ENCODE measurements at regions not wholly inside any gene's neighbourhood (a gene's known extent, or its start where the extent isn't known, plus 50 kb on each side); places are given as distances from the start of the nearest gene placed in this dataset.

DNA sequence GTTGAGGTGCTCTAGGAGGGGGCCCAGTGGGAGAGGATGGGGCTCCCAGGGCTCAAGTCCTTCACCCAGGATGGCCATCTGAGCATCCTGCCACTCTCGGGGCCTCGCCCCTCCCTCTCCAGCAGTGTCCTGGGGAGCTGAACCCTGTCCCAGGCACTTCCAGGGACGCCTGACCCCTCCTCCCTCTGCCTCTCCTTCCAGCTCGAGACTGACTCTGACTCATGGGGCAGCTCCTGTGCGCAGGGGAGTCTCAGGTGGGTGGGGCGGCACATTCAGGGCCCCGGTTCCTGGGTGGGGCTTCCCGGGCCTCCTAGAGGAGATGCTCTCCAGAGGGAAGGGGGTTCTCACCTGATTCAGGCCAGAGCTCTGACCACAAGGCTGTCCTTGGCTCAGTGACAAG, 77.1 kb upstream of the IGLL5 start:
- Histone ChIP-seq H3K36me3 (ENCODE audit: control insufficient read depth in 2 of 2, insufficient read depth in 1 of 2, low read length in 2 of 2) (no peaks in the 10 kb centered on the region), H3K9me3 (ENCODE audit: control insufficient read depth, insufficient read depth, low read depth, low read length) (no peaks in the 10 kb centered on the region), H3K27ac (ENCODE audit: extremely low read depth, low read depth, low read length) (no peak overlapping the region), H3K4me3 (ENCODE audit: low read depth, low read length) (no peak overlapping the region), H3K4me1 (ENCODE audit: control insufficient read depth, insufficient read depth, low read length) (no peaks in the 10 kb centered on the region)
- ChIA-PET POLR2A (no interaction called here), CTCF (interaction anchor here (0.6 to 3.2 kb wide), 28 partner anchors 9 to 345 kb away, joined by 3 to 29 read pairs (median 6); no protein-coding TSS in a partner anchor)
- TF ChIP-seq, protein P1, sequence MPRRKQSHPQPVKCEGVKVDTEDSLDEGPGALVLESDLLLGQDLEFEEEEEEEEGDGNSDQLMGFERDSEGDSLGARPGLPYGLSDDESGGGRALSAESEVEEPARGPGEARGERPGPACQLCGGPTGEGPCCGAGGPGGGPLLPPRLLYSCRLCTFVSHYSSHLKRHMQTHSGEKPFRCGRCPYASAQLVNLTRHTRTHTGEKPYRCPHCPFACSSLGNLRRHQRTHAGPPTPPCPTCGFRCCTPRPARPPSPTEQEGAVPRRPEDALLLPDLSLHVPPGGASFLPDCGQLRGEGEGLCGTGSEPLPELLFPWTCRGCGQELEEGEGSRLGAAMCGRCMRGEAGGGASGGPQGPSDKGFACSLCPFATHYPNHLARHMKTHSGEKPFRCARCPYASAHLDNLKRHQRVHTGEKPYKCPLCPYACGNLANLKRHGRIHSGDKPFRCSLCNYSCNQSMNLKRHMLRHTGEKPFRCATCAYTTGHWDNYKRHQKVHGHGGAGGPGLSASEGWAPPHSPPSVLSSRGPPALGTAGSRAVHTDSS (tag by site-specific recombination; IDR thresholded peaks at IDR 0.05) = no peak
- no peak for TF ChIP-seq HOXC10 (CRISPR knock-in tag; IDR thresholded peaks at IDR 0.05)

DNA sequence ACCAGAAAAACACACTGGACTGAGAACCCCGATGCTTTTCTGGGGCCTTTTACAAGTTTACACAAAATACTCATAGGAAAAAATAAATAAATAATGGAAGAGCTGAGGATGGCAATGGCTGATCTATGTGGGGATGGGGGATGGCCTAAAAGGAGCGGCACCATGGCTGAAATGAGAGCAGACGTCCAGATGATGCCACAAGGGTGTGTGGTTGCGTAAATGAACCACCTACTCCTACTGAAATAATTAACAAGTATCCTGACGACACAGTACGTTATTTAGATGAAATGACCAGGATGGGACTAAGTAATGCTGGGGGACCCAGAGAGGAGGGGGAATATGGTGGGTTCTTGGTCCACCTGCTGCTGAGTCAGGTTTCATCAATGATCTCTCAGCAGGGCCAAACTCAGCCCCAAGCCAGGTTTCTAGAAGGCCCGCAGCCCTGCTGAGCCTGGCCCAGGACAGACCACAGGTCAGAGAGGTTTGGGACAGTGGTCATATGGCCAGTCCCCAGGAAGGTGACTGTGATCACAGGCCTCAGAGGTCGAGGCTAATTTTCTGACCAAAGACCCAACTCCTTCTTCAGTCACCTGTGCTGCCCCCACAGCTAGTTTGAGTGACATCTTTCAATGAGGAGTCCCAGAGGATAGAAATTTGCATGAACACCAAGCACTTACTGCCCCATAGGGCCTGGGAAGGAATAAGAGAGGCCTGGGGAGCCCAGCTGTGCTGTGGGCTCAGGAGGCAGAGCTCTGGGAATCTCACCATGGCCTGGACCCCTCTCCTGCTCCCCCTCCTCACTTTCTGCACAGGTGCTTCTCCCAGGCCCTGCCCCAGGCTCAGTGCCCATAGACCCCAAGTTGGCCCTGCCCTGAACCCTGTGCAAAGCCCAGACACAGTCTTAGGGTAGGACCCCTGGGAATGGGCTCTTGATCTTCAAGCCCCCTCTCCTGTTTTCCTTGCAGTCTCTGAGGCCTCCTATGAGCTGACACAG, 76.3 kb upstream of the IGLL5 start:
- H3K4me1 ChIP-seq (ENCODE audit: control insufficient read depth, insufficient read depth, low read length) = no peaks in the 10 kb centered on the region
- ChIA-PET POLR2A (no interaction called here), CTCF (interaction anchor here (0.6 to 3.2 kb wide), 17 partner anchors 8 to 346 kb away, joined by 3 to 29 read pairs (median 6); no protein-coding TSS in a partner anchor)
- H3K9me3 ChIP-seq (ENCODE audit: control insufficient read depth, insufficient read depth, low read depth, low read length) = no peaks in the 10 kb centered on the region
- H3K4me3 ChIP-seq (ENCODE audit: low read depth, low read length) = no peak overlapping the region
- H3K27ac ChIP-seq (ENCODE audit: extremely low read depth, low read depth, low read length) = no peak overlapping the region
- no peak for TF ChIP-seq ZBTB1 (tag by site-specific recombination; IDR thresholded peaks at IDR 0.05)
- no peak for TF ChIP-seq ZNF335 (tag by site-specific recombination; conservative IDR thresholded peaks at IDR 0.05)
- TF ChIP-seq, protein P2, sequence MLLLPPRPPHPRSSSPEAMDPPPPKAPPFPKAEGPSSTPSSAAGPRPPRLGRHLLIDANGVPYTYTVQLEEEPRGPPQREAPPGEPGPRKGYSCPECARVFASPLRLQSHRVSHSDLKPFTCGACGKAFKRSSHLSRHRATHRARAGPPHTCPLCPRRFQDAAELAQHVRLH (tag by site-specific recombination; IDR thresholded peaks at IDR 0.05) = no peak
- TF ChIP-seq ZNF621 (tag by site-specific recombination; IDR thresholded peaks at IDR 0.05) = no peak
- no peaks in the 10 kb centered on the region for H3K36me3 ChIP-seq (ENCODE audit: control insufficient read depth in 2 of 2, insufficient read depth in 1 of 2, low read length in 2 of 2)

DNA sequence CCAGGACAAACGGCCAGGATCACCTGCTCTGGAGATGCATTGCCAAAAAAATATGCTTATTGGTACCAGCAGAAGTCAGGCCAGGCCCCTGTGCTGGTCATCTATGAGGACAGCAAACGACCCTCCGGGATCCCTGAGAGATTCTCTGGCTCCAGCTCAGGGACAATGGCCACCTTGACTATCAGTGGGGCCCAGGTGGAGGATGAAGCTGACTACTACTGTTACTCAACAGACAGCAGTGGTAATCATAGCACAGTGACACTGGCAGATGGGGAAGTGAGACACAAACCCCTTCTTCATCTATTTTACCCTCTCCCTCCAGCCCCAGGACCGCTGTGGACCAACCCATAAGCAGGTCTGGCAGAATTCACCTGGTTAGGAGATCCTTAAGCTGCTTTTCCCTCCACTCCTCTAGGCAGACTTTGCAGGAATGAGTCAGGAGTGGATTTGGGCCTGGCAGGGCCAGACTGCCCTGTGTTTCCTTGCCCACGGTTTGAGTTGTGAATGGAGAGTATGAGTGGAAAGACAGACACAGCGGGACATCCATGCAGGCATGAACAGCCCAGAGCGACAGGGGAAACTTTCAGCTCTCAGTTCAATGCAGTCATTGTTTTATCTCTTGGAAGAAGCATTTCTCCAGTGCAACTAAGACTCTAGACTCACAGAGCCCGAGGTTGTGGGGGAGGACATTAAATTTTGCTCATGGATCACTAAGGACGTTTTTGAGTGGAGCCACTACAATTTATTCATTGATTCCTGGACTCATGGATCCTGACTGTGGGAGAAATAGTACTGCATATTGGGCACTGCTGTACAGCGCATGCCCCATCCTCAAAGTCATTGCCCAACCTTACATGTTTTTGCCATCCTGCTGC, 75.3 kb upstream of the IGLL5 start:
- CTCF ChIA-PET = interaction anchor here (0.6 to 2.9 kb wide), 5 partner anchors 10 to 59 kb away, joined by 3 to 17 read pairs (median 5); no protein-coding TSS in a partner anchor
- H3K36me3 ChIP-seq (ENCODE audit: control insufficient read depth in 2 of 2, insufficient read depth in 1 of 2, low read length in 2 of 2) = no peaks in the 10 kb centered on the region
- H3K9me3 ChIP-seq (ENCODE audit: control insufficient read depth, insufficient read depth, low read depth, low read length) = no peaks in the 10 kb centered on the region
- no peaks in the 10 kb centered on the region for H3K4me1 ChIP-seq (ENCODE audit: control insufficient read depth, insufficient read depth, low read length)
- no peak overlapping the region for H3K4me3 ChIP-seq (ENCODE audit: low read depth, low read length)
- no peak overlapping the region for H3K27ac ChIP-seq (ENCODE audit: extremely low read depth, low read depth, low read length)
- no peak for TF ChIP-seq ZNF391 (tag by site-specific recombination; IDR thresholded peaks at IDR 0.05; ENCODE audit: borderline replicate concordance, low read depth)
- TF ChIP-seq ZNF16 (tag by site-specific recombination; IDR thresholded peaks at IDR 0.05; ENCODE audit: low read depth) = no peak
- no peak for TF ChIP-seq HOXA7 (CRISPR knock-in tag; IDR thresholded peaks at IDR 0.05; ENCODE audit: borderline replicate concordance)
- TF ChIP-seq ZFP69B (tag by site-specific recombination; IDR thresholded peaks at IDR 0.05) = no peak
- POLR2A ChIA-PET = no interaction called here

DNA sequence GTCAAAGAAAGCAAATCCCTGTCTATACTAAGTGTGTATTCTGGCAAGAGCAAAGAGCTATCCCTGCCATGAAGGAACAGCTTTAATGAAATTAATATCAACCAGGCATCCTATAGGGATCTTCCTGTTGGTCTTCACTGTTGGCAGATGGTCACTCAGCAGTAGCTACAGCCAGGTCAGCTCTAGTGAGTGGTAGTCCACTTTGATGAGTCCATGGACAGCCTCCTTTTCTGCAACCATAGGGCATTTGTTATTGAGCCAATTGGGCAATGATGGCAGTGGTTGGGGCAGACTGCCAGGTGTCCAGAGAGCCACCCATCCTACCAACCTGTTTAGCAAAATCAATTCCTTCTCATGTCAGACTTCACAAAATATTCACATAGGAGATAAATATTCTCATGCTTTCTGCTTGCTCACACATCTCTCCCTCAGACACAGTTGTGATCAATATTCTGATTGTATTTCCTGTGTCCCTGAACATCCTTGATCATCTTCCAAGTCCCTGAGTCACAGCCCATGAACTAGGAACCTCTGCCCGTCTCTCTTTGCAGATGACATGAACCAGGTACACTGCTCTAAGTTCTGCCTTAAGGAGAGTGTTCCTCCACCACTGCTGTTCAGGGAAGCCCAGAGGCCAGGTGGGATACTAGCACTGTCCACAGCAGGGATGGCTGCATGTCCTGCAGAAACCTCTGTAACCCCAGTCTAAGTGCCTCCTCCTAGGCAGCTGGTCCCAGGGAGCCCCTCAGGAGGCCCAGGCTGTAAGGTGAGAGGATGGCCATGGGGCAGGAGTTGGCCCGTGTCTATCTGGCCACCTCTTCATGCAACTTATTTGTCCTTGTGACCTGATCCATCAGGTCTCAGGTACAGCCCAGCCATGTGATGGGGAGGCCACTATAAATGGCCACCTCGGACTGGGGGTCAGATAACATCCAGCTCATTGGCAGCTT, 74.2 kb upstream of the IGLL5 start:
- CTCF ChIA-PET = interaction anchor here (0.7 to 2.2 kb wide), 5 partner anchors 11 to 145 kb away, joined by 3 to 6 read pairs (median 4); no protein-coding TSS in a partner anchor
- Histone ChIP-seq H3K4me1 (ENCODE audit: control insufficient read depth, insufficient read depth, low read length) (no peaks in the 10 kb centered on the region), H3K27ac (ENCODE audit: extremely low read depth, low read depth, low read length) (no peak overlapping the region), H3K4me3 (ENCODE audit: low read depth, low read length) (no peak overlapping the region), H3K36me3 (ENCODE audit: control insufficient read depth in 2 of 2, insufficient read depth in 1 of 2, low read length in 2 of 2) (no peaks in the 10 kb centered on the region), H3K9me3 (ENCODE audit: control insufficient read depth, insufficient read depth, low read depth, low read length) (no peaks in the 10 kb centered on the region)
- POLR2A ChIA-PET = no interaction called here
- TF ChIP-seq WT1 (tag by site-specific recombination; IDR thresholded peaks at IDR 0.05) (no peak), ZNF24 (tag by site-specific recombination; IDR thresholded peaks at IDR 0.05) (no peak), ZFP37 (tag by site-specific recombination; IDR thresholded peaks at IDR 0.05) (no peak), ZNF76 (tag by site-specific recombination; IDR thresholded peaks at IDR 0.05; ENCODE audit: borderline replicate concordance, low read depth) (no peak), ZNF521 (tag by site-specific recombination; IDR thresholded peaks at IDR 0.05) (no peak), ZNF433 (tag by site-specific recombination; IDR thresholded peaks at IDR 0.05; ENCODE audit: low read depth) (no peak), HOXC10 (CRISPR knock-in tag; IDR thresholded peaks at IDR 0.05) (no peak)
- TF ChIP-seq, protein P3, sequence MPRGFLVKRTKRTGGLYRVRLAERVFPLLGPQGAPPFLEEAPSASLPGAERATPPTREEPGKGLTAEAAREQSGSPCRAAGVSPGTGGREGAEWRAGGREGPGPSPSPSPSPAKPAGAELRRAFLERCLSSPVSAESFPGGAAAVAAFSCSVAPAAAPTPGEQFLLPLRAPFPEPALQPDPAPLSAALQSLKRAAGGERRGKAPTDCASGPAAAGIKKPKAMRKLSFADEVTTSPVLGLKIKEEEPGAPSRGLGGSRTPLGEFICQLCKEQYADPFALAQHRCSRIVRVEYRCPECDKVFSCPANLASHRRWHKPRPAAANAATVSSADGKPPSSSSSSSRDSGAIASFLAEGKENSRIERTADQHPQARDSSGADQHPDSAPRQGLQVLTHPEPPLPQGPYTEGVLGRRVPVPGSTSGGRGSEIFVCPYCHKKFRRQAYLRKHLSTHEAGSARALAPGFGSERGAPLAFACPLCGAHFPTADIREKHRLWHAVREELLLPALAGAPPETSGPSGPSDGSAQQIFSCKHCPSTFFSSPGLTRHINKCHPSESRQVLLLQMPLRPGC (tag by site-specific recombination; IDR thresholded peaks at IDR 0.05) = no peak

All from HEK293 (cell line).